HEK293 (cell line): ENCODE measurements at regions not wholly inside any gene's neighbourhood (a gene's known extent, or its start where the extent isn't known, plus 50 kb on each side); places are given as distances from the start of the nearest gene placed in this dataset.

ENCODE experiments used
- CTCF ChIA-PET: fragments of 350-600 bp; formaldehyde crosslinking; extraction: SDS; loops from one replicate; lab custom pipeline; 2021; ENCODE audit warnings: antibody characterized with exemption; lab: Yijun Ruan, JAX
- POLR2A ChIA-PET: fragments of 300-600 bp; formaldehyde crosslinking; extraction: SDS; loops from one replicate; lab custom pipeline; 2020; ENCODE audit warnings: antibody characterized with exemption, inconsistent platforms; lab: Yijun Ruan, JAX
- H3K27ac ChIP-seq: fragments of 200-500 bp; sonication (Bioruptor generic); 2 replicates; pipeline ENCODE4 v1.5.1; 2014; ENCODE audit warnings: low read depth, low read length, control low read depth, inconsistent platforms; ENCODE audit errors: extremely low read depth
- H3K36me3 ChIP-seq, 2 experiments: fragments of 200-500 bp in 1 of 2; sonication (Bioruptor generic) in 1 of 2; 1 replicate in 1 of 2; 2 replicates in 1 of 2; pipeline ENCODE4 v1.5.1; 2014 to 2017; ENCODE audit warnings: inconsistent platforms in 2 of 2, low read length in 2 of 2; ENCODE audit not compliant: control insufficient read depth in 2 of 2, insufficient read depth in 1 of 2
- H3K4me1 ChIP-seq: fragments of 200-500 bp; sonication (Bioruptor generic); 2 replicates; pipeline ENCODE4 v1.5.1; 2014; ENCODE audit warnings: mild to moderate bottlenecking, low read length, inconsistent platforms; ENCODE audit not compliant: control insufficient read depth, insufficient read depth
- H3K4me3 ChIP-seq: 2 replicates; pipeline ENCODE4 v1.5.1; 2011; ENCODE audit warnings: low read depth, mild to moderate bottlenecking, control low read depth, low read length, moderate library complexity
- H3K9me3 ChIP-seq: fragments of 200-500 bp; sonication (Bioruptor generic); 2 replicates; pipeline ENCODE4 v1.5.1; 2014; ENCODE audit warnings: low read depth, low read length, inconsistent platforms; ENCODE audit not compliant: control insufficient read depth, insufficient read depth
- EGR2 ChIP-seq: fragments of 450-650 bp; formaldehyde crosslinking; IDR thresholded peaks from 2 replicates; pipeline ENCODE4 v1.5.1; 2016; ENCODE audit warnings: low read depth, missing biosample characterization, missing genetic modification characterization
- FEZF1 ChIP-seq: fragments of 450-650 bp; formaldehyde crosslinking; IDR thresholded peaks from 2 replicates; pipeline ENCODE4 v1.5.1; 2016; ENCODE audit warnings: missing biosample characterization, missing genetic modification characterization
- MEIS1 ChIP-seq: sonication (generic); formaldehyde crosslinking; IDR thresholded peaks from 2 replicates; pipeline ENCODE4 v1.8.1; 2022; ENCODE audit warnings: missing genetic modification reagents, mild to moderate bottlenecking, borderline replicate concordance
- RBAK ChIP-seq: fragments of 450-650 bp; formaldehyde crosslinking; IDR thresholded peaks from 2 replicates; pipeline ENCODE4 v1.5.1; 2016; ENCODE audit warnings: missing biosample characterization, missing genetic modification characterization
- SALL2 ChIP-seq: fragments of 450-650 bp; formaldehyde crosslinking; IDR thresholded peaks from 2 replicates; pipeline ENCODE4 v1.5.0; 2017; ENCODE audit warnings: missing biosample characterization, mild to moderate bottlenecking, missing genetic modification characterization, borderline replicate concordance
- TRIM28 ChIP-seq: IDR thresholded peaks from 2 replicates; pipeline ENCODE4 v1.6.1; 2011; ENCODE audit warnings: low read length, control low read depth, borderline replicate concordance
- YY1 ChIP-seq: fragments of 450-650 bp; formaldehyde crosslinking; IDR thresholded peaks from 2 replicates; pipeline ENCODE4 v1.5.1; 2018; ENCODE audit warnings: missing biosample characterization, missing genetic modification characterization
- ZBTB21 ChIP-seq: fragments of 450-650 bp; formaldehyde crosslinking; IDR thresholded peaks from 2 replicates; pipeline ENCODE4 v1.5.1; 2017; ENCODE audit warnings: missing biosample characterization, missing genetic modification characterization
- ZNF114 ChIP-seq: fragments of 450-650 bp; formaldehyde crosslinking; IDR thresholded peaks from 2 replicates; pipeline ENCODE4 v1.5.0; 2017; ENCODE audit warnings: missing biosample characterization, missing genetic modification characterization
- ZNF169 ChIP-seq: fragments of 450-650 bp; formaldehyde crosslinking; IDR thresholded peaks from 2 replicates; pipeline ENCODE4 v1.5.1; 2016; ENCODE audit warnings: missing biosample characterization, missing genetic modification characterization
- ZNF175 ChIP-seq: fragments of 450-650 bp; formaldehyde crosslinking; IDR thresholded peaks from 2 replicates; pipeline ENCODE4 v1.5.1; 2016; ENCODE audit warnings: missing biosample characterization, missing genetic modification characterization
- ZNF23 ChIP-seq: fragments of 450-650 bp; formaldehyde crosslinking; IDR thresholded peaks from 2 replicates; pipeline ENCODE4 v1.5.1; 2016; ENCODE audit warnings: missing biosample characterization, missing genetic modification characterization, borderline replicate concordance
- ZNF24 ChIP-seq: fragments of 450-650 bp; formaldehyde crosslinking; IDR thresholded peaks from 2 replicates; pipeline ENCODE4 v1.5.1; 2016; ENCODE audit warnings: missing biosample characterization, missing genetic modification characterization
- ZNF248 ChIP-seq: fragments of 450-650 bp; formaldehyde crosslinking; IDR thresholded peaks from 2 replicates; pipeline ENCODE4 v1.5.1; 2017; ENCODE audit warnings: missing biosample characterization, missing genetic modification characterization
- ZNF274 ChIP-seq, 2 experiments: fragments of 200-500 bp in 1 of 2; fragments of 450-650 bp in 1 of 2; sonication (Bioruptor generic) in 1 of 2; formaldehyde crosslinking in 1 of 2; IDR thresholded peaks; 2 replicates each; pipeline versions ENCODE4 v1.5.1 to v1.6.1; 2014 to 2016; ENCODE audit warnings: borderline replicate concordance in 1 of 2, inconsistent platforms in 1 of 2, low read length in 1 of 2, missing biosample characterization in 1 of 2, missing genetic modification characterization in 1 of 2
- ZNF324 ChIP-seq: fragments of 450-650 bp; formaldehyde crosslinking; IDR thresholded peaks from 2 replicates; pipeline ENCODE4 v1.5.1; 2016; ENCODE audit warnings: missing biosample characterization, missing genetic modification characterization
- ZNF391 ChIP-seq: fragments of 450-650 bp; formaldehyde crosslinking; IDR thresholded peaks from 2 replicates; pipeline ENCODE4 v1.5.1; 2016; ENCODE audit warnings: low read depth, missing biosample characterization, missing genetic modification characterization, borderline replicate concordance
- ZNF510 ChIP-seq: fragments of 450-650 bp; formaldehyde crosslinking; IDR thresholded peaks from 2 replicates; pipeline ENCODE4 v1.5.1; 2018; ENCODE audit warnings: mild to moderate bottlenecking, missing genetic modification characterization, missing biosample characterization; ENCODE audit not compliant: insufficient replicate concordance
- ZNF585B ChIP-seq: fragments of 450-650 bp; formaldehyde crosslinking; IDR thresholded peaks from 2 replicates; pipeline ENCODE4 v1.5.1; 2016; ENCODE audit warnings: missing biosample characterization, missing genetic modification characterization
- ZNF596 ChIP-seq: fragments of 450-650 bp; IDR thresholded peaks from 2 replicates; pipeline ENCODE4 v1.5.0; 2018; ENCODE audit warnings: missing biosample characterization, mild to moderate bottlenecking, missing genetic modification characterization, moderate library complexity
- ZNF677 ChIP-seq: fragments of 450-650 bp; IDR thresholded peaks from 2 replicates; pipeline ENCODE4 v1.5.0; 2018; ENCODE audit warnings: missing biosample characterization, mild to moderate bottlenecking, missing genetic modification characterization, moderate library complexity
- ZNF837 ChIP-seq: fragments of 450-650 bp; formaldehyde crosslinking; IDR thresholded peaks from 2 replicates; pipeline ENCODE4 v1.5.1; 2016; ENCODE audit warnings: missing biosample characterization, missing genetic modification characterization
- ZXDB ChIP-seq: fragments of 450-650 bp; formaldehyde crosslinking; IDR thresholded peaks from 2 replicates; pipeline ENCODE4 v1.5.1; 2016; ENCODE audit warnings: missing biosample characterization, missing genetic modification characterization
- TF ChIP-seq, protein P1 (sequence below): fragments of 450-650 bp; formaldehyde crosslinking; IDR thresholded peaks from 2 replicates; pipeline ENCODE4 v1.5.1; 2016; ENCODE audit warnings: missing biosample characterization, missing genetic modification characterization, borderline replicate concordance
- TF ChIP-seq, protein P2 (sequence below): fragments of 450-650 bp; formaldehyde crosslinking; IDR thresholded peaks from 2 replicates; pipeline ENCODE4 v1.5.1; 2016; ENCODE audit warnings: missing biosample characterization, missing genetic modification characterization, low read depth
- TF ChIP-seq, protein P3 (sequence below): fragments of 450-650 bp; formaldehyde crosslinking; IDR thresholded peaks from 2 replicates; pipeline ENCODE4 v1.5.1; 2017; ENCODE audit warnings: missing biosample characterization, mild to moderate bottlenecking, missing genetic modification characterization, moderate library complexity

DNA sequence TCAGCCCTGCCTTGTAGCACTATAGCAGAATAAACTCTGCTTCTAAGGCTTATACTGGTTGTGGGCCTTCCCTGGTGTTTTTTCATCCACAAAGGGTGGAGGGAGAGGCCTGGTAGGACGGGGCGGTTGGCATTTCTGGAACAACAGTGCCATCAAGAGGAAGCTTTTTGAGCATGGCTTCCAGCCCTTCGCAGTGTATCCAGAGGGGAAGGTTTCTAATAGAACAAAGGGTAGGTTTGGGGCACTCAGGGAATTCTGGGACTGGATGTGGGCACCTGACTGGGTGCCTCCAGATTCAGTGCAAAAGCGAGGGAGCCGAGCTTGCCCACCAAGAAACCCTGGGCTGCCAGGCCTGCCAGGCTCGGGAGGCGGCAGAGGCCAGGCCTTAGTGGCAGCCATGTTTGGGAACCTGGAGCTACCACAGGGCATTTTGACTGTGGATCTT lies 229.6 kb upstream of the AGTR2 start (continued):
- TF ChIP-seq, protein P1, sequence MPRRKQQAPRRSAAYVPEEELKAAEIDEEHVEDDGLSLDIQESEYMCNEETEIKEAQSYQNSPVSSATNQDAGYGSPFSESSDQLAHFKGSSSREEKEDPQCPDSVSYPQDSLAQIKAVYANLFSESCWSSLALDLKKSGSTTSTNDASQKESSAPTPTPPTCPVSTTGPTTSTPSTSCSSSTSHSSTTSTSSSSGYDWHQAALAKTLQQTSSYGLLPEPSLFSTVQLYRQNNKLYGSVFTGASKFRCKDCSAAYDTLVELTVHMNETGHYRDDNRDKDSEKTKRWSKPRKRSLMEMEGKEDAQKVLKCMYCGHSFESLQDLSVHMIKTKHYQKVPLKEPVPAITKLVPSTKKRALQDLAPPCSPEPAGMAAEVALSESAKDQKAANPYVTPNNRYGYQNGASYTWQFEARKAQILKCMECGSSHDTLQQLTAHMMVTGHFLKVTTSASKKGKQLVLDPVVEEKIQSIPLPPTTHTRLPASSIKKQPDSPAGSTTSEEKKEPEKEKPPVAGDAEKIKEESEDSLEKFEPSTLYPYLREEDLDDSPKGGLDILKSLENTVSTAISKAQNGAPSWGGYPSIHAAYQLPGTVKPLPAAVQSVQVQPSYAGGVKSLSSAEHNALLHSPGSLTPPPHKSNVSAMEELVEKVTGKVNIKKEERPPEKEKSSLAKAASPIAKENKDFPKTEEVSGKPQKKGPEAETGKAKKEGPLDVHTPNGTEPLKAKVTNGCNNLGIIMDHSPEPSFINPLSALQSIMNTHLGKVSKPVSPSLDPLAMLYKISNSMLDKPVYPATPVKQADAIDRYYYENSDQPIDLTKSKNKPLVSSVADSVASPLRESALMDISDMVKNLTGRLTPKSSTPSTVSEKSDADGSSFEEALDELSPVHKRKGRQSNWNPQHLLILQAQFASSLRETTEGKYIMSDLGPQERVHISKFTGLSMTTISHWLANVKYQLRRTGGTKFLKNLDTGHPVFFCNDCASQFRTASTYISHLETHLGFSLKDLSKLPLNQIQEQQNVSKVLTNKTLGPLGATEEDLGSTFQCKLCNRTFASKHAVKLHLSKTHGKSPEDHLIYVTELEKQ (tag by site-specific recombination) = no peak
- TF ChIP-seq FEZF1 = no peak
- peak; percentile 83 for TF ChIP-seq ZXDB
- no peak for TF ChIP-seq ZNF175 (tag by site-specific recombination)
- TF ChIP-seq ZNF114 = no peak
- TF ChIP-seq YY1 (tag by site-specific recombination) = peak; percentile 90
- TF ChIP-seq ZBTB21 (tag by site-specific recombination) = peak; percentile 42; the same call in 1 of the 2 replicates
- no peak for TF ChIP-seq ZNF23 (tag by site-specific recombination)
- TF ChIP-seq ZNF324 (tag by site-specific recombination) = 0 out of 2 replicates have a peak, but pooled peaks have one; percentile 75
- no peak for TF ChIP-seq ZNF585B (tag by site-specific recombination)

DNA sequence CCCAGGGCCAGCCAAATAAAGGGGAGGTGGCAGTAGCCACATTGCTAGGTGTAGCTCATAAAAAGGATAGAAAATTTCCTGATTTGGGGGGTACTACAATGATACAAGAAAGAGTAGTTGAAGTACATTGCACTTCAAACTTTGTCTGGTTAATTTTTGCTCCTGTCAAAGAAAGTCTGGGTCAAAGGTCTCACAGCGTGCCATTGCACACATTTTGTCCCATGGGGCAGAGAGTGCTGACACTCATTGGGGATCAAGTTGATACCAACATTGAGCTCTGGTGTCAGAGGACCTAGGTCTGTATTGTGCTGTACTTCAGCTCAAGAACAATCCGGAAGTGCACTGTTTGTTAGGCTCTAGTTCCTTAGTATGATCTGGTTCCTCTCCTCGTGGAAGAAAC lies 229.2 kb upstream of the AGTR2 start:
- Histone ChIP-seq H3K4me3 (no peak overlapping the region), H3K9me3 (no peaks in the 10 kb centered on the region), H3K4me1 (peaks cover 3% of the 10 kb centered on the region; the same call in 1 of the 2 replicates), H3K27ac (no peak overlapping the region), H3K36me3 (no peaks in the 10 kb centered on the region)
- CTCF ChIA-PET = interaction anchor here (0.9 to 1.0 kb wide), 3 partner anchors 48 to 251 kb away, joined by 3 read pairs; no protein-coding TSS in a partner anchor
- TF ChIP-seq ZNF248 (tag by site-specific recombination) (no peak), ZNF169 (tag by site-specific recombination) (no peak), ZNF24 (tag by site-specific recombination) (no peak), ZNF585B (tag by site-specific recombination) (0 out of 2 replicates have a peak, but pooled peaks have one; percentile 7)
- TF ChIP-seq, protein P2, sequence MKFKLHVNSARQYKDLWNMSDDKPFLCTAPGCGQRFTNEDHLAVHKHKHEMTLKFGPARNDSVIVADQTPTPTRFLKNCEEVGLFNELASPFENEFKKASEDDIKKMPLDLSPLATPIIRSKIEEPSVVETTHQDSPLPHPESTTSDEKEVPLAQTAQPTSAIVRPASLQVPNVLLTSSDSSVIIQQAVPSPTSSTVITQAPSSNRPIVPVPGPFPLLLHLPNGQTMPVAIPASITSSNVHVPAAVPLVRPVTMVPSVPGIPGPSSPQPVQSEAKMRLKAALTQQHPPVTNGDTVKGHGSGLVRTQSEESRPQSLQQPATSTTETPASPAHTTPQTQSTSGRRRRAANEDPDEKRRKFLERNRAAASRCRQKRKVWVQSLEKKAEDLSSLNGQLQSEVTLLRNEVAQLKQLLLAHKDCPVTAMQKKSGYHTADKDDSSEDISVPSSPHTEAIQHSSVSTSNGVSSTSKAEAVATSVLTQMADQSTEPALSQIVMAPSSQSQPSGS (tag by site-specific recombination) = no peak
- POLR2A ChIA-PET = no interaction called here

DNA sequence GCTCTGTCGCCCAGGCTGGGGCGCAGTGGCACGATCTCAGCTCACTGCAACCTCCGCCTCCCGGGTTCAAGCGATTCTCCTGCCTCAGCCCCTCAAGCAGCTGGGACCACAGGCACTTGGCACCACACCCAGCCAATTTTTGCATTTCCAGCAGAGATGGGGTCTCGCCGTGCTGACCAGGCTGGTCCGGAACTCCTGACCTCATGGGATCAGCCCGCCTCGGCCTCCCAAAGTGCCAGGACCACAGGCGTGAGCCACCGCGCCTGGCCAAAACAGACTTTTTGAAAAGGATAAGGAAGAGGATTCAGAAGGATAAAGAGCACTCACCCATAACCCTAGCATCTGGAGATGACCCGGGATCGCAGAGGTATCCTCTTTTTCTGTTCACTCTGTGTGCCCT lies 224.5 kb upstream of the AGTR2 start:
- H3K27ac ChIP-seq = no peak overlapping the region
- no peak overlapping the region for H3K4me3 ChIP-seq
- no peaks in the 10 kb centered on the region for H3K9me3 ChIP-seq
- ChIA-PET CTCF (no interaction called here), POLR2A (no interaction called here)
- H3K4me1 ChIP-seq = no peaks in the 10 kb centered on the region
- H3K36me3 ChIP-seq = no peaks in the 10 kb centered on the region
- TF ChIP-seq ZNF837 (tag by site-specific recombination) (no peak), MEIS1 (no peak), ZNF274 (IDR thresholded peaks at IDR 0.05; ENCODE audit: low read length) (no peak), ZNF274 (tag by site-specific recombination; IDR thresholded peaks at IDR 0.05; ENCODE audit: borderline replicate concordance) (no peak), ZNF596 (tag by site-specific recombination) (no peak), TRIM28 (no peak), ZNF510 (tag by site-specific recombination) (no peak), SALL2 (tag by site-specific recombination) (no peak), EGR2 (tag by site-specific recombination) (no peak), ZNF677 (tag by site-specific recombination) (no peak), RBAK (tag by site-specific recombination) (no peak), ZNF391 (no peak), ZNF585B (tag by site-specific recombination) (no peak)
- TF ChIP-seq, protein P3, sequence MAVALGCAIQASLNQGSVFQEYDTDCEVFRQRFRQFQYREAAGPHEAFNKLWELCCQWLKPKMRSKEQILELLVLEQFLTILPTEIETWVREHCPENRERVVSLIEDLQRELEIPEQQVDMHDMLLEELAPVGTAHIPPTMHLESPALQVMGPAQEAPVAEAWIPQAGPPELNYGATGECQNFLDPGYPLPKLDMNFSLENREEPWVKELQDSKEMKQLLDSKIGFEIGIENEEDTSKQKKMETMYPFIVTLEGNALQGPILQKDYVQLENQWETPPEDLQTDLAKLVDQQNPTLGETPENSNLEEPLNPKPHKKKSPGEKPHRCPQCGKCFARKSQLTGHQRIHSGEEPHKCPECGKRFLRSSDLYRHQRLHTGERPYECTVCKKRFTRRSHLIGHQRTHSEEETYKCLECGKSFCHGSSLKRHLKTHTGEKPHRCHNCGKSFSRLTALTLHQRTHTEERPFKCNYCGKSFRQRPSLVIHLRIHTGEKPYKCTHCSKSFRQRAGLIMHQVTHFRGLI (tag by site-specific recombination) = no peak
